ENCODE measurements at regions not wholly inside any gene's neighbourhood (a gene's known extent, or its start where the extent isn't known, plus 50 kb on each side); places are given as distances from the start of the nearest gene placed in this dataset.

DNA sequence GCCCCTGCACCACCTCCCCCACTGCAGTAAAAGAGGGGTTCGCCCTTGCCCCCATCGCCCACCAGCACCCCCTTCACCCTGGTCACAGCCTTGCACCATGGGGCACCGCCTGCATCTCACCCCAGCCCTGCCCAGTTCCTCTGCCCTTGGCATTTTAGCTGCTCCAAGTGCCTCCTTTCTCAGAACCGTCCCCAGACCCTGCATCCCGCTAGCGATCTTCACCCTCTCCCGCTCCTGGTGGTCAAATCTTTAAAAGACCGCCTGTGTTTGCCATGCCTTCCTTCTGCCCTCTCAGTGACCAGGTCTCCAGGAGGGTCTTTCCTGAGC is 114.7 kb upstream of the OTOS start:
- no peak overlapping the region for H3K4me3 ChIP-seq (ENCODE audit: low read length)
- no peak overlapping the region for H3K27ac ChIP-seq (ENCODE audit: low read length)
- no peaks in the 10 kb centered on the region for H3K36me3 ChIP-seq (replicated peaks; ENCODE audit: insufficient read depth, low read length)
- no peaks in the 10 kb centered on the region for H3K9me3 ChIP-seq (replicated peaks; ENCODE audit: insufficient read depth, low read length)
- no peak for DNase-seq
- H3K27me3 ChIP-seq (replicated peaks; ENCODE audit: insufficient read depth, low read length), result peaks cover 80% of the 10 kb centered on the region
- no peaks in the 10 kb centered on the region for H3K4me1 ChIP-seq (ENCODE audit: low read length)
- no peak overlapping the region for H2AFZ ChIP-seq (ENCODE audit: low read length)
- no peaks in the 10 kb centered on the region for H3K79me2 ChIP-seq (ENCODE audit: low read length)
- no peaks in the 10 kb centered on the region for H4K20me1 ChIP-seq (ENCODE audit: insufficient read depth, low read length)
- no peak overlapping the region for H3K4me2 ChIP-seq (ENCODE audit: low read depth, low read length)
- no peak overlapping the region for H3K9ac ChIP-seq (ENCODE audit: low read length)
- no peaks in the 10 kb centered on the region for H3K9me2 ChIP-seq (replicated peaks; ENCODE audit: insufficient read depth, low read length)
- TF ChIP-seq EZH2 (optimal IDR thresholded peaks at IDR 0.05; ENCODE audit: low read depth, low read length) (no peak), EZH2phosphoT487 (IDR thresholded peaks at IDR 0.05; ENCODE audit: low read length) (no peak)
- TF ChIP-seq, protein P1, sequence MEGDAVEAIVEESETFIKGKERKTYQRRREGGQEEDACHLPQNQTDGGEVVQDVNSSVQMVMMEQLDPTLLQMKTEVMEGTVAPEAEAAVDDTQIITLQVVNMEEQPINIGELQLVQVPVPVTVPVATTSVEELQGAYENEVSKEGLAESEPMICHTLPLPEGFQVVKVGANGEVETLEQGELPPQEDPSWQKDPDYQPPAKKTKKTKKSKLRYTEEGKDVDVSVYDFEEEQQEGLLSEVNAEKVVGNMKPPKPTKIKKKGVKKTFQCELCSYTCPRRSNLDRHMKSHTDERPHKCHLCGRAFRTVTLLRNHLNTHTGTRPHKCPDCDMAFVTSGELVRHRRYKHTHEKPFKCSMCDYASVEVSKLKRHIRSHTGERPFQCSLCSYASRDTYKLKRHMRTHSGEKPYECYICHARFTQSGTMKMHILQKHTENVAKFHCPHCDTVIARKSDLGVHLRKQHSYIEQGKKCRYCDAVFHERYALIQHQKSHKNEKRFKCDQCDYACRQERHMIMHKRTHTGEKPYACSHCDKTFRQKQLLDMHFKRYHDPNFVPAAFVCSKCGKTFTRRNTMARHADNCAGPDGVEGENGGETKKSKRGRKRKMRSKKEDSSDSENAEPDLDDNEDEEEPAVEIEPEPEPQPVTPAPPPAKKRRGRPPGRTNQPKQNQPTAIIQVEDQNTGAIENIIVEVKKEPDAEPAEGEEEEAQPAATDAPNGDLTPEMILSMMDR (IDR thresholded peaks at IDR 0.05; ENCODE audit: low read length), result no peak
- H3F3A ChIP-seq (ENCODE audit: insufficient read depth, low read length), result no peaks in the 10 kb centered on the region

DNA sequence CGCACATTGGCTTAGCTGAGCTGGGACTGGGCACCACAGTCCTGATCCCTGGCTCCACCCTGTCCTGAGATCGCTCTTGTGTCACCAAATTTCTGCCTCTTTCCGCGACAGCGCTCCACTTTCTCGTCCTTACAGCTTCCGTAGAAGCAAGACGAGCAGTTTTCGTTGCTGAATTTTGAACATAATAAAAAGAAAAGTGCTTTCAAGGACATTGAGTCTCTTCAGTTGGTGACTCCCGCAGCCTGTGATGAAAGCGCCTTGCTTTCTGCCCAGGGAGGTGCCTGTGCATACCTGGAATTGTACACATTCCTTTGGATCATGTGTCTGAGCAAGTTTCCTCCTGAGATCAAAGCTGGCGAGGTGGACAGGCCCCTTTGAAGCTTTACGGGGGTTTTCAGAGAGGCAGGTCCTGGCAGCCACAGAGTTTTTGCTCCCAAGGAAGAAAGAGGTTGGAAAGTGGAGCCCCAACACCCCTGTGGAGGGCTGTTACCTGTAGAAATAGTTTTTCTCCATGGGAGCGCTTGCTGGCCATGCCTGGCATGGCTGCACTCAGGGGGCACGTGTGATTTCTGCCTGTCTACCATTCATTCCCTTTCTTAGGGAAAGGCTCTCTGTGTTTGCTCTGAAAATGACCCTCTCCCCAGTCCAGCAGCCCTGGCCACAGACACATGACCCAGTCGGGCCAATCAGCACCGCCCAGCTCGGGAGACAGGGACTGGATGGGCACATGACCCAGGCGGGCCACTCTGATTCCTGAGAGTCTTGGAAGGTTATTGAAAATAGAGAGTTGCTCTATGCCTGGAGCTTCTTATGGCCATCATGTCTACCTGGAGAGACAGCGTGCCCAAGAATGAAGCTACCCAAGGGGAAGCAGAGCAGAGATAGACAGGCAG is 115.6 kb upstream of the OTOS start:
- Histone ChIP-seq H2AFZ (ENCODE audit: low read length) (no peak overlapping the region), H3K4me2 (ENCODE audit: low read depth, low read length) (no peak overlapping the region), H3K9ac (ENCODE audit: low read length) (no peak overlapping the region), H3K79me2 (ENCODE audit: low read length) (no peaks in the 10 kb centered on the region), H3K9me3 (replicated peaks; ENCODE audit: insufficient read depth, low read length) (no peaks in the 10 kb centered on the region), H3K4me3 (ENCODE audit: low read length) (no peak overlapping the region), H3K27me3 (replicated peaks; ENCODE audit: insufficient read depth, low read length) (peaks cover 80% of the 10 kb centered on the region), H3K27ac (ENCODE audit: low read length) (no peak overlapping the region), H3K9me2 (replicated peaks; ENCODE audit: insufficient read depth, low read length) (no peaks in the 10 kb centered on the region), H3K36me3 (replicated peaks; ENCODE audit: insufficient read depth, low read length) (no peaks in the 10 kb centered on the region), H4K20me1 (ENCODE audit: insufficient read depth, low read length) (no peaks in the 10 kb centered on the region), H3K4me1 (ENCODE audit: low read length) (no peaks in the 10 kb centered on the region), H3F3A (ENCODE audit: insufficient read depth, low read length) (no peaks in the 10 kb centered on the region)
- no peak for DNase-seq
- TF ChIP-seq, protein P1 (IDR thresholded peaks at IDR 0.05; ENCODE audit: low read length), result no peak
- no peak for TF ChIP-seq EZH2phosphoT487 (IDR thresholded peaks at IDR 0.05; ENCODE audit: low read length)
- no peak for TF ChIP-seq EZH2 (optimal IDR thresholded peaks at IDR 0.05; ENCODE audit: low read depth, low read length)

DNA sequence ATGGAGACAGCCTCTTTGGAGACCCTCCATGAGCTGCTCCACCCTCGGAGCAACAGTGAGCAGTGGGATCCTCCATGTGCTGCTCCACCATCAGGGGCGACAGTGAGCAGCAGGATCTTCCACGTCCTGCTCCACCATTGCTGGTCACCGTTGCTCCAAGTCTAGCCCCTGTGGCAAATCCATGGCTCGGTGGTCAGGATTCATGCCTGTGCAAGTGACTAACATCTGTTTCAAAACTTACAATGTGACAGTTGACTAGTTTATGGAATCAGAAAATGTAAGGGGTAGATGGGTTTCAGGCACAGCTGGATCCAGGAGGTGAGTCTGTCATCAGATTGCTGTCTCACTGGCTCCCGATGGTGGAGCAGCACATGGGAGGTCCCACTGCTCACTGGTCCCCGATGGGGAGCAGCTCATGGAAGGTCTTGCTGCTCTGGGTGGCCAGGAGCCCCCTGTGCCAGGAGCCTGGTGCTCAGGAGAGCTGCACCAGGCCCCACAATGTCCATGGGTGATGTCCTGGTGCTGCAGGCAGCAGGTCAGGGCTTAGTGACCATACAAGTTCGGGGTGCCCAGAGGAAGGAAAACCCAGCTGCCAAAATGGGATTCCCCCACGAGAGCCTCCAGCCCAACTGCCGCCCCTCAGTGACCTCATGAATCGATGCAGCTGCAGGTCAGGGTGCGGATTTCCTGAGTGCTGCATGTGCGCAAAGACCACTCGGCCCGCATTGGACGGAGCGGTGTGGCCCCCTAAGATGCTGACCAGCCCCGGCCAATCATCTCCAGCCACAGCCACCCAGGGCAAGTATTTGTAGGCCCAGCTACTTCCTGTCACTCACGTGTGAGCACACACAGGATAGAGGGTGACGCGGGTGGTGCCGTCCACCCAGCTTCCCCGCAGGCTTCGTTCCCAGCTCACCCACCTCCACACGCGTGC is 116.5 kb upstream of the OTOS start:
- no peaks in the 10 kb centered on the region for H3K4me1 ChIP-seq (ENCODE audit: low read length)
- no peak overlapping the region for H2AFZ ChIP-seq (ENCODE audit: low read length)
- no peaks in the 10 kb centered on the region for H3K36me3 ChIP-seq (replicated peaks; ENCODE audit: insufficient read depth, low read length)
- no peak overlapping the region for H3K4me2 ChIP-seq (ENCODE audit: low read depth, low read length)
- no peaks in the 10 kb centered on the region for H4K20me1 ChIP-seq (ENCODE audit: insufficient read depth, low read length)
- no peaks in the 10 kb centered on the region for H3K9me2 ChIP-seq (replicated peaks; ENCODE audit: insufficient read depth, low read length)
- no peak overlapping the region for H3K4me3 ChIP-seq (ENCODE audit: low read length)
- no peaks in the 10 kb centered on the region for H3K79me2 ChIP-seq (ENCODE audit: low read length)
- DNase-seq, result no peak
- H3K27me3 ChIP-seq (replicated peaks; ENCODE audit: insufficient read depth, low read length), result peaks cover 72% of the 10 kb centered on the region
- no peak overlapping the region for H3K9ac ChIP-seq (ENCODE audit: low read length)
- H3K9me3 ChIP-seq (replicated peaks; ENCODE audit: insufficient read depth, low read length), result no peaks in the 10 kb centered on the region
- no peaks in the 10 kb centered on the region for H3F3A ChIP-seq (ENCODE audit: insufficient read depth, low read length)
- H3K27ac ChIP-seq (ENCODE audit: low read length), result no peak overlapping the region
- TF ChIP-seq EZH2 (optimal IDR thresholded peaks at IDR 0.05; ENCODE audit: low read depth, low read length), result no peak
- TF ChIP-seq, protein P1 (IDR thresholded peaks at IDR 0.05; ENCODE audit: low read length), result no peak
- no peak for TF ChIP-seq EZH2phosphoT487 (IDR thresholded peaks at IDR 0.05; ENCODE audit: low read length)
